ENCODE measurements at regions not wholly inside any gene's neighbourhood (a gene's known extent, or its start where the extent isn't known, plus 50 kb on each side); places are given as distances from the start of the nearest gene placed in this dataset.

GRCh38 chr15:47900751-47901150 lies 183.4 kb downstream of the SEMA6D start:
- H4K20me1 ChIP-seq (ENCODE audit: insufficient read depth, low read length), result no peaks in the 10 kb centered on the region
- no peak overlapping the region for H2AFZ ChIP-seq (ENCODE audit: low read depth, low read length)
- H3K27me3 ChIP-seq (ENCODE audit: insufficient read depth, low read length, poor library complexity), result no peaks in the 10 kb centered on the region
- no peak overlapping the region for H3K4me2 ChIP-seq (ENCODE audit: insufficient read depth, low read length)
- H3K4me3 ChIP-seq (ENCODE audit: low read depth in 1 of 2, low read length in 2 of 2), result no peak overlapping the region
- ATAC-seq (ENCODE audit: insufficient read depth, low read depth) (no peak), DNase-seq (no peak)
- H3K27ac ChIP-seq (ENCODE audit: low read length), result no peak overlapping the region
- TF ChIP-seq EZH2 (IDR thresholded peaks at IDR 0.05; ENCODE audit: borderline replicate concordance, low read depth, low read length, severe bottlenecking), result no peak
- TF ChIP-seq CTCF (IDR thresholded peaks at IDR 0.05; ENCODE audit: borderline replicate concordance, extremely low read depth, low read length, poor library complexity, severe bottlenecking), result no peak
- H3K9me3 ChIP-seq (ENCODE audit: insufficient read depth, low read length, severe bottlenecking), result peaks cover 6% of the 10 kb centered on the region
- H3K36me3 ChIP-seq (ENCODE audit: insufficient read depth, low read length), result no peaks in the 10 kb centered on the region
- H3K4me1 ChIP-seq (ENCODE audit: insufficient read depth, low read length), result no peaks in the 10 kb centered on the region
- no peak overlapping the region for H3K9ac ChIP-seq (ENCODE audit: low read depth, low read length)
- H3K79me2 ChIP-seq (ENCODE audit: insufficient read depth, low read length), result no peaks in the 10 kb centered on the region

GRCh38 chr15:47903368-47903767 lies 186.1 kb downstream of the SEMA6D start:
- ATAC-seq (ENCODE audit: insufficient read depth, low read depth) (no peak), DNase-seq (no peak)
- no peaks in the 10 kb centered on the region for H3K79me2 ChIP-seq (ENCODE audit: insufficient read depth, low read length)
- H3K27ac ChIP-seq (ENCODE audit: low read length), result no peak overlapping the region
- H3K9ac ChIP-seq (ENCODE audit: low read depth, low read length), result no peak overlapping the region
- no peak overlapping the region for H3K4me2 ChIP-seq (ENCODE audit: insufficient read depth, low read length)
- no peaks in the 10 kb centered on the region for H3K36me3 ChIP-seq (ENCODE audit: insufficient read depth, low read length)
- no peaks in the 10 kb centered on the region for H3K27me3 ChIP-seq (ENCODE audit: insufficient read depth, low read length, poor library complexity)
- no peaks in the 10 kb centered on the region for H4K20me1 ChIP-seq (ENCODE audit: insufficient read depth, low read length)
- peaks cover 6% of the 10 kb centered on the region for H3K9me3 ChIP-seq (ENCODE audit: insufficient read depth, low read length, severe bottlenecking)
- no peaks in the 10 kb centered on the region for H3K4me1 ChIP-seq (ENCODE audit: insufficient read depth, low read length)
- no peak overlapping the region for H3K4me3 ChIP-seq (ENCODE audit: low read depth in 1 of 2, low read length in 2 of 2)
- no peak overlapping the region for H2AFZ ChIP-seq (ENCODE audit: low read depth, low read length)
- no peak for TF ChIP-seq EZH2 (IDR thresholded peaks at IDR 0.05; ENCODE audit: borderline replicate concordance, low read depth, low read length, severe bottlenecking)
- no peak for TF ChIP-seq CTCF (IDR thresholded peaks at IDR 0.05; ENCODE audit: borderline replicate concordance, extremely low read depth, low read length, poor library complexity, severe bottlenecking)

- H3K27me3 ChIP-seq (ENCODE audit: insufficient read depth, low read length, poor library complexity), result no peaks in the 10 kb centered on the region
- no peak overlapping the region for H3K4me2 ChIP-seq (ENCODE audit: insufficient read depth, low read length)
- H2AFZ ChIP-seq (ENCODE audit: low read depth, low read length), result no peak overlapping the region
- no peaks in the 10 kb centered on the region for H3K9me3 ChIP-seq (ENCODE audit: insufficient read depth, low read length, severe bottlenecking)
- no peaks in the 10 kb centered on the region for H3K4me1 ChIP-seq (ENCODE audit: insufficient read depth, low read length)
- ATAC-seq (ENCODE audit: insufficient read depth, low read depth) (no peak), DNase-seq (no peak)
- H3K4me3 ChIP-seq (ENCODE audit: low read depth in 1 of 2, low read length in 2 of 2), result no peak overlapping the region
- no peaks in the 10 kb centered on the region for H3K36me3 ChIP-seq (ENCODE audit: insufficient read depth, low read length)
- no peak overlapping the region for H3K9ac ChIP-seq (ENCODE audit: low read depth, low read length)
- no peaks in the 10 kb centered on the region for H3K79me2 ChIP-seq (ENCODE audit: insufficient read depth, low read length)
- no peaks in the 10 kb centered on the region for H4K20me1 ChIP-seq (ENCODE audit: insufficient read depth, low read length)
- H3K27ac ChIP-seq (ENCODE audit: low read length), result no peak overlapping the region
- no peak for TF ChIP-seq EZH2 (IDR thresholded peaks at IDR 0.05; ENCODE audit: borderline replicate concordance, low read depth, low read length, severe bottlenecking)
- TF ChIP-seq CTCF (IDR thresholded peaks at IDR 0.05; ENCODE audit: borderline replicate concordance, extremely low read depth, low read length, poor library complexity, severe bottlenecking), result no peak
Observed at GRCh38 chr15:47908486-47908885, 191.2 kb downstream of the SEMA6D start.

Data from DND-41 (cell line).